ENCODE measurements at regions not wholly inside any gene's neighbourhood (a gene's known extent, or its start where the extent isn't known, plus 50 kb on each side); places are given as distances from the start of the nearest gene placed in this dataset.

- no peak overlapping the region for H3K4me3 ChIP-seq (ENCODE audit: low read length)
- H2AFZ ChIP-seq (ENCODE audit: low read depth, low read length) = no peak overlapping the region
- no peaks in the 10 kb centered on the region for H3K79me2 ChIP-seq (ENCODE audit: low read length)
- no peaks in the 10 kb centered on the region for H4K20me1 ChIP-seq (ENCODE audit: insufficient read depth, low read length)
- H3K9me3 ChIP-seq (ENCODE audit: insufficient read depth, low read length) = no peaks in the 10 kb centered on the region
- no peak overlapping the region for H3K4me2 ChIP-seq (ENCODE audit: low read length)
- H3K36me3 ChIP-seq (replicated peaks; ENCODE audit: low read depth, low read length) = no peaks in the 10 kb centered on the region
- H3K4me1 ChIP-seq (ENCODE audit: low read length) = peaks cover 11% of the 10 kb centered on the region
- no peak for TF ChIP-seq EZH2phosphoT487 (IDR thresholded peaks at IDR 0.05; ENCODE audit: low read depth)
- TF ChIP-seq, protein P1, sequence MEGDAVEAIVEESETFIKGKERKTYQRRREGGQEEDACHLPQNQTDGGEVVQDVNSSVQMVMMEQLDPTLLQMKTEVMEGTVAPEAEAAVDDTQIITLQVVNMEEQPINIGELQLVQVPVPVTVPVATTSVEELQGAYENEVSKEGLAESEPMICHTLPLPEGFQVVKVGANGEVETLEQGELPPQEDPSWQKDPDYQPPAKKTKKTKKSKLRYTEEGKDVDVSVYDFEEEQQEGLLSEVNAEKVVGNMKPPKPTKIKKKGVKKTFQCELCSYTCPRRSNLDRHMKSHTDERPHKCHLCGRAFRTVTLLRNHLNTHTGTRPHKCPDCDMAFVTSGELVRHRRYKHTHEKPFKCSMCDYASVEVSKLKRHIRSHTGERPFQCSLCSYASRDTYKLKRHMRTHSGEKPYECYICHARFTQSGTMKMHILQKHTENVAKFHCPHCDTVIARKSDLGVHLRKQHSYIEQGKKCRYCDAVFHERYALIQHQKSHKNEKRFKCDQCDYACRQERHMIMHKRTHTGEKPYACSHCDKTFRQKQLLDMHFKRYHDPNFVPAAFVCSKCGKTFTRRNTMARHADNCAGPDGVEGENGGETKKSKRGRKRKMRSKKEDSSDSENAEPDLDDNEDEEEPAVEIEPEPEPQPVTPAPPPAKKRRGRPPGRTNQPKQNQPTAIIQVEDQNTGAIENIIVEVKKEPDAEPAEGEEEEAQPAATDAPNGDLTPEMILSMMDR (IDR thresholded peaks at IDR 0.05; ENCODE audit: low read depth, low read length) = no peak
- H3K27ac ChIP-seq (ENCODE audit: low read length) = no peak overlapping the region
- H3K9ac ChIP-seq (ENCODE audit: low read length) = no peak overlapping the region
- H3K27me3 ChIP-seq (ENCODE audit: low read depth, low read length) = peaks cover 13% of the 10 kb centered on the region
Observed at GRCh38 chr5:171592736-171593135, 173.3 kb downstream of the FGF18 start.

DNA sequence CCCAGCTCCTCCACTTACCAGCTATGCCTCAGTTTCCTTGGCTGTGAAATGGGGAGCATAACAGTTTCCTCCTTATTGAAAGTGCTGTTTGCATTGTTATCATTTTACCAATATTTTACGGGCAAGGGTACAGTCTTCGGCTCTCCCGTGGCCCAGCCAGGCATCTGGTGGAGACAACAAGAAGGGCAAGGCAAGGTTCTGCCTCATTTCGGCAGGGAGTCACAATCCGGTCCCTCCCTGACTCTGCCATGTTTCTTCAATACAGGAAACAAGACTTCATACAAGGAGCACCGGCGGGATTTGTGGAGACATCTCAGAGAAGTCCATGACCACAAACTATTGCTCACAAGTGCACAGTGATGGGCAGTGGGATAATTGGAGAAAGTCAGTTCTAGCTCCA, 174.0 kb downstream of the FGF18 start:
- Histone ChIP-seq H3K4me3 (ENCODE audit: low read length) (no peak overlapping the region), H3K27ac (ENCODE audit: low read length) (no peak overlapping the region), H3K27me3 (ENCODE audit: low read depth, low read length) (peaks cover 17% of the 10 kb centered on the region), H3K9me3 (ENCODE audit: insufficient read depth, low read length) (no peaks in the 10 kb centered on the region), H3K36me3 (replicated peaks; ENCODE audit: low read depth, low read length) (no peaks in the 10 kb centered on the region), H3K79me2 (ENCODE audit: low read length) (no peaks in the 10 kb centered on the region), H3K4me1 (ENCODE audit: low read length) (peaks cover 11% of the 10 kb centered on the region), H3K4me2 (ENCODE audit: low read length) (no peak overlapping the region), H4K20me1 (ENCODE audit: insufficient read depth, low read length) (no peaks in the 10 kb centered on the region), H2AFZ (ENCODE audit: low read depth, low read length) (no peak overlapping the region), H3K9ac (ENCODE audit: low read length) (no peak overlapping the region)
- no peak for TF ChIP-seq EZH2phosphoT487 (IDR thresholded peaks at IDR 0.05; ENCODE audit: low read depth)
- TF ChIP-seq, protein P1 (IDR thresholded peaks at IDR 0.05; ENCODE audit: low read depth, low read length) = no peak

DNA sequence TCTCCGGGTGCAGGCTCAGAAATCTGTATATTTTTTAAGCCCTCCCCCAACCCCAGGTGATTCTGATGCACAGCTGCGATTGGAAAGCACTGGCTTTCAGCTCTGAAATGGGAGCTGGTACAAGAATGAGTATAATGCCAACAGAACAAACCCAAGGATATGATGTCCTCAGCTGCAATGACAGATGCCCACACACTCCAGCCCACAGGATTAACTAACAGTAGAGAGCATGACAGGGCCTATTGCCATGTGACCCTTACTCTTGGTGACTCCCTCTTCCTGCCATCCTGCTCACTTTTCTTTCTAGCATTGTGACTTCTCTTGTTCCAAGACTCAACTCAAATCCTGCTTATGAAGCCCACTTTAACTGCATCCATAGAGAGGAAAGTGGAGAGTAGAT, 174.5 kb downstream of the FGF18 start:
- no peaks in the 10 kb centered on the region for H3K9me3 ChIP-seq (ENCODE audit: insufficient read depth, low read length)
- H2AFZ ChIP-seq (ENCODE audit: low read depth, low read length) = no peak overlapping the region
- no peak overlapping the region for H3K4me2 ChIP-seq (ENCODE audit: low read length)
- no peak overlapping the region for H3K9ac ChIP-seq (ENCODE audit: low read length)
- H3K4me3 ChIP-seq (ENCODE audit: low read length) = no peak overlapping the region
- H4K20me1 ChIP-seq (ENCODE audit: insufficient read depth, low read length) = no peaks in the 10 kb centered on the region
- H3K4me1 ChIP-seq (ENCODE audit: low read length) = peaks cover 11% of the 10 kb centered on the region
- H3K27me3 ChIP-seq (ENCODE audit: low read depth, low read length) = peaks cover 17% of the 10 kb centered on the region
- H3K27ac ChIP-seq (ENCODE audit: low read length) = no peak overlapping the region
- no peak for TF ChIP-seq EZH2phosphoT487 (IDR thresholded peaks at IDR 0.05; ENCODE audit: low read depth)
- TF ChIP-seq, protein P1 (IDR thresholded peaks at IDR 0.05; ENCODE audit: low read depth, low read length) = no peak
- no peaks in the 10 kb centered on the region for H3K79me2 ChIP-seq (ENCODE audit: low read length)
- no peaks in the 10 kb centered on the region for H3K36me3 ChIP-seq (replicated peaks; ENCODE audit: low read depth, low read length)

GRCh38 chr5:171595401-171595800, 176.0 kb downstream of the FGF18 start:
- Histone ChIP-seq H3K4me3 (ENCODE audit: low read length) (no peak overlapping the region), H4K20me1 (ENCODE audit: insufficient read depth, low read length) (no peaks in the 10 kb centered on the region), H3K27me3 (ENCODE audit: low read depth, low read length) (peaks cover 17% of the 10 kb centered on the region), H2AFZ (ENCODE audit: low read depth, low read length) (no peak overlapping the region), H3K4me2 (ENCODE audit: low read length) (peak overlapping the region; percentile 9; the same call in 1 of the 2 replicates), H3K4me1 (ENCODE audit: low read length) (peaks cover 12% of the 10 kb centered on the region), H3K9ac (ENCODE audit: low read length) (no peak overlapping the region), H3K36me3 (replicated peaks; ENCODE audit: low read depth, low read length) (no peaks in the 10 kb centered on the region), H3K27ac (ENCODE audit: low read length) (no peak overlapping the region), H3K79me2 (ENCODE audit: low read length) (no peaks in the 10 kb centered on the region), H3K9me3 (ENCODE audit: insufficient read depth, low read length) (no peaks in the 10 kb centered on the region)
- no peak for TF ChIP-seq EZH2phosphoT487 (IDR thresholded peaks at IDR 0.05; ENCODE audit: low read depth)
- TF ChIP-seq, protein P1 (IDR thresholded peaks at IDR 0.05; ENCODE audit: low read depth, low read length) = no peak
